Gastroesophageal sphincter (tissue), 3 donors: ENCODE measurements at regions not wholly inside any gene's neighbourhood (a gene's known extent, or its start where the extent isn't known, plus 50 kb on each side); places are given as distances from the start of the nearest gene placed in this dataset.

Experiments used
- CTCF ChIP-seq, 4 experiments: fragments of 200-600 bp in 2 of 4; fragments of 450-650 bp in 2 of 4; sonication (generic) in 1 of 4; IDR thresholded peaks; one replicate each; pipeline ENCODE4 v1.5.1; 2017 to 2019; ENCODE audit warnings: antibody characterized with exemption in 4 of 4, mild to moderate bottlenecking in 2 of 4, moderate library complexity in 2 of 4
- POLR2AphosphoS5 ChIP-seq: sonication (generic); formaldehyde crosslinking; IDR thresholded peaks from one replicate; pipeline ENCODE4 v1.6.1; 2017; ENCODE audit warnings: antibody characterized with exemption

GRCh38 chr12:125240717-125241116 lies 175.5 kb downstream of the AACS start:
- TF ChIP-seq CTCF (IDR thresholded peaks at IDR 0.05) = no peak
- TF ChIP-seq POLR2AphosphoS5 = no peak
